DMS53 treated with DMSO at 0.1 percent for 48 hours (cell line): ENCODE measurements at regions not wholly inside any gene's neighbourhood (a gene's known extent, or its start where the extent isn't known, plus 50 kb on each side); places are given as distances from the start of the nearest gene placed in this dataset.

Experiments used
- DNase-seq: peaks from one replicate; lab custom pipeline; 2025; ENCODE audit not compliant: unreplicated experiment; lab: John Stamatoyannopoulos, UW

- no peak for DNase-seq
Observed at GRCh38 chr9:13762209-13762608, 482.7 kb upstream of the MPDZ start.

- DNase-seq, result no peak
Observed at GRCh38 chr9:13759551-13759950, 480.1 kb upstream of the MPDZ start.

GRCh38 chr9:13758936-13759335 lies 479.4 kb upstream of the MPDZ start:
- DNase-seq, result no peak

GRCh38 chr9:13756943-13757342 lies 477.5 kb upstream of the MPDZ start:
- DNase-seq, result no peak

GRCh38 chr9:13755551-13755950 lies 476.1 kb upstream of the MPDZ start:
- DNase-seq, result no peak

GRCh38 chr9:13750639-13751038 lies 471.1 kb upstream of the MPDZ start:
- no peak for DNase-seq

GRCh38 chr9:13750061-13750460 lies 470.6 kb upstream of the MPDZ start:
- no peak for DNase-seq

GRCh38 chr9:13746876-13747275 lies 467.4 kb upstream of the MPDZ start:
- no peak for DNase-seq

- DNase-seq, result no peak
Observed at GRCh38 chr9:13744261-13744901, 464.9 kb upstream of the MPDZ start.

- DNase-seq, result no peak
Observed at GRCh38 chr9:13737885-13738284, 458.4 kb upstream of the MPDZ start.

GRCh38 chr9:13735181-13735580 lies 455.7 kb upstream of the MPDZ start:
- no peak for DNase-seq

- no peak for DNase-seq
Observed at GRCh38 chr9:13734601-13735000, 455.1 kb upstream of the MPDZ start.

GRCh38 chr9:13732290-13732689 lies 452.8 kb upstream of the MPDZ start:
- peak; percentile 56 for DNase-seq

- no peak for DNase-seq
Observed at GRCh38 chr9:13731637-13732036, 452.1 kb upstream of the MPDZ start.

- no peak for DNase-seq
Observed at GRCh38 chr9:13729955-13730354, 450.5 kb upstream of the MPDZ start.

- peak; percentile 5 for DNase-seq
Observed at GRCh38 chr9:13728917-13729811, 449.7 kb upstream of the MPDZ start.

- DNase-seq, result no peak
Observed at GRCh38 chr9:13728131-13728530, 448.6 kb upstream of the MPDZ start.

GRCh38 chr9:13726746-13727145 lies 447.3 kb upstream of the MPDZ start:
- DNase-seq, result no peak

- DNase-seq, result no peak
Observed at GRCh38 chr9:13725516-13725915, 446.0 kb upstream of the MPDZ start.

GRCh38 chr9:13721481-13722235 lies 442.2 kb upstream of the MPDZ start:
- DNase-seq, result no peak

GRCh38 chr9:13719981-13720676 lies 440.6 kb upstream of the MPDZ start:
- DNase-seq, result no peak
